GM12891 (cell line): ENCODE measurements at regions not wholly inside any gene's neighbourhood (a gene's known extent, or its start where the extent isn't known, plus 50 kb on each side); places are given as distances from the start of the nearest gene placed in this dataset.
"Not testable (repeated sequence)": the region's sequence is repeated elsewhere in the genome, so short reads cannot be mapped to it uniquely, and the experiment has no call there.

Experiments used
- POLR2A ChIP-seq: IDR thresholded peaks from 2 replicates; pipeline ENCODE4 v1.6.1; 2011; ENCODE audit warnings: low read depth, low read length, control low read depth
- POLR2AphosphoS5 ChIP-seq: IDR thresholded peaks from 2 replicates; pipeline ENCODE4 v1.6.1; 2011; ENCODE audit warnings: low read depth, low read length, control low read depth
- POU2F2 ChIP-seq: IDR thresholded peaks from 2 replicates; pipeline ENCODE4 v1.6.1; 2011; ENCODE audit warnings: low read depth, mild to moderate bottlenecking, control low read depth, low read length, moderate library complexity
- SPI1 ChIP-seq: IDR thresholded peaks from 2 replicates; pipeline ENCODE4 v1.6.1; 2011; ENCODE audit warnings: low read depth, low read length, control low read depth
- TAF1 ChIP-seq: IDR thresholded peaks from 2 replicates; pipeline ENCODE4 v1.6.1; 2011; ENCODE audit warnings: low read depth, low read length, control low read depth

GRCh38 chr4:38483628-38484027, 180.4 kb upstream of the KLF3 start:
- TF ChIP-seq TAF1, POLR2A, SPI1, POLR2AphosphoS5, POU2F2: not testable (repeated sequence)
